Mesenteric fat pad (tissue), 1 donor: ENCODE measurements at regions not wholly inside any gene's neighbourhood (a gene's known extent, or its start where the extent isn't known, plus 50 kb on each side); places are given as distances from the start of the nearest gene placed in this dataset.

ENCODE experiments used
- DNase-seq: peaks from one replicate; pipeline ENCODE4 v3.0.0-alpha.2; 2020; ENCODE audit warnings: low spot score
- donor health status: DM: yes; HTN: yes; CAD: no.

DNA sequence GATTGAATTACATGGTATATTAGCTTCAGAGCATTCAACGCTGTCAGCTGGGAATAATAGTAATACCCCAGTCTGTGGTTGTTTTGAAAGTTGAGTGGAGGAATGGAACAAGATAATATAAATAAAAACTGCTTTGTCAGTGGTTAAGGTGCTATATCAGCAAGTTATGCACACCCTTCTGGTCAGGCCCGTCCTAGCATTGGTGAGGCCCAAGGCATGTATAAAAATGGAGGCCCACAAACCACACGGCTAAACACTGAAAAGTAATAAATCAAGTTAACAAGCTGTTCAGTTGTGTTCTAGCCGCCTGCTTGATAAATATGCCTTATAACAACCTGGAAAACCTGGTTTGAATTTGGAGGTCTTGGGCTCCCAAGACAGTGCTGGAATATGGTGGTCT, 77.4 kb downstream of the PSMG1 start:
- DNase-seq: no peak

DNA sequence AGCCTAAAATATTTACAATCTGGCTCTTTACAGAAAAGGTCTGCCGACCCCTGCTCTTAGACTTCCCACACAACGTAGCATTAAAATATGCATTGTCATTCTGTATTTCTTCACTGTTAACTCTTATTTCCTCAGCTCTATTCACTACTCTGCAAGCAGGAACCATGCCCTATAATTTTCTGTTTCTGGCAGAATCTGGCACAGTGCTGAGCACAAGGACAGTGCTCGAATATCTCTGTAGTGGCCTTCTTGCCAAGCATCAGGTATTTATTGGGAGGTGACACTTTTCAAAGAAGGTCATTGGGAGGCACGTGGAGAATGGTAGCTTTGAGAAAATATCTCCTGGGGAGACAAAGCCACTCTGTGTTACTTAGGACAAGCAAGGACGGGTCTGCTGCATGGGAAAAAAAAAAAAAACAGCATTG, 77.9 kb downstream of the PSMG1 start:
- no peak for DNase-seq

DNA sequence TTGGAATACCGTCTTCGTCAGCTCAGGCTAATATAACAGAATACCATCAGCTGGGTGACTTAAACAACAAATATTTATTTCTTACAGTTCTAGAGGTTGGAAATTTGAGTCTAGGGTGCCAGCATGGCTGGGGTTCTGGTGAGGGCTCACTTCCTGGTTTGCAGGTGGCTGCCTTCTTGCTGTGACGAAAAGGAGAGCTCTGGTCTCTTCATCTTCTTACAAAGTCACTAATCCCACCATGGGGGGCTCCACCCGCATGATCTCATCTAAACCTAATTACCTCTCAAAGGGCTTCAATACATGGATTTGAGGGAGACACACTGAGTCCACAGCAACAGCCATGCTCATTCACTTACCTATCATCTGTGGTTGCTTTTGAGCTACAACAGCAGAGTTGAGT, 78.3 kb downstream of the PSMG1 start:
- no peak for DNase-seq

DNA sequence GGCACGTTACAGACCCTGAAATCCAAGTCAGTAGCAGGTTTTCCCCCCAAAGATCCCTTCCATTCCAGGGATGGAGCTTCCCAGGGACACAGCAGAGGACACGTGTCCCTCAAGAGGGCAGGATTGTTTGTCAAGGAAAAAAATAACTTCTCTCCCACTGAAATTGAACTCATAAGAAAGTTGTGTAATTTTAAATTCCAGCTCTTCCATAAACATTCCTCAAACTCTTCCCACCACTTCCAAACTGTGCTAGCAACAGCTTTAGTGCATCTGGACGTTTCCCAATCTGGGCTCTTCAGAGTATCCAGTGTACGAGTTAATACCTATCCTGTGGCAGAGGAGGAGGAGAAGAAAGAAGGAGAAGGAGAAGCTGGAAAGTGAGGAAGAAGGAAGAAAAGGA, 79.6 kb downstream of the PSMG1 start:
- DNase-seq: no peak

DNA sequence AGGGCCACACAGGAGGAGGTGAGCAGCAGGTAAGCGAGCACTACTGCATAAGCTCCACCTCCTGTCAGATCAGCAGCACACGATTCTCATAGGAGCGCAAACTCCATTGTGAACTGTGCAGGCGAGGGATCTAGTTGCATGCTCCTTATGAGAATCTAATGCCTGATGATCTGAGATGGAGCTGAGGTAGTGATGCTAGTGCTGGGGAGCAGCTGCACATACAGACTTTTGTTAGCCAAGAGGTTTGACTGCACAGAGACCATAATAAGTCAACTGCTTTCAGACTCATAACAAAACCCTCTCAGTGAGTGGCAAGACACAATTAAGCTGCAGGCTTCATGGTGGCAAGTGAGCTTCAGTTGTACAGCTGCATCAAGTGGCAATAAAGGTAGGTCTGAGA, 83.4 kb downstream of the PSMG1 start:
- DNase-seq: no peak

DNA sequence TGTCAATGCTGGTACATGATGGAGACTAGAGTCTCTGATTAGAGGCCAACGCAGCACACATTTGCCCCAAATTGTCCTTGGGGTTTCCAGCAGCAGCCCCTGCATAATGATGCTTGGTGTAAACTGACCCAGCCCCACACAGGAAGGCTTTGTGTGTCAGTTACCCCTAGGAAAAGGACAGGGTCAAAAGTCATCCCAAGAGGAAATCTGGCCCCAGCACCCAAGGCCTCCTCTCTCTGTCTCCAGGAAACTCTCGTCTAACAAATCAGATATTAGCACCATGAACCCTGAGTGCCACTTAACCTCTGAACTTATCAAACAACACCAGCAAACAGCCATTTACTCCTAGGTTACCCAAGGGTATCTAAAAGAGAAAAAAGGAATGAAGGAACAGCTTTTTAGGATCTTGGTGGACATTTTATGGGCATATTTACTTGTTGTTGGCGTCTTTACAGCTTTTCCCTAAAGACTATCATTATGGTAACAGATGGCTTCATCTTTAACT, 84.5 kb downstream of the PSMG1 start:
- no peak for DNase-seq

DNA sequence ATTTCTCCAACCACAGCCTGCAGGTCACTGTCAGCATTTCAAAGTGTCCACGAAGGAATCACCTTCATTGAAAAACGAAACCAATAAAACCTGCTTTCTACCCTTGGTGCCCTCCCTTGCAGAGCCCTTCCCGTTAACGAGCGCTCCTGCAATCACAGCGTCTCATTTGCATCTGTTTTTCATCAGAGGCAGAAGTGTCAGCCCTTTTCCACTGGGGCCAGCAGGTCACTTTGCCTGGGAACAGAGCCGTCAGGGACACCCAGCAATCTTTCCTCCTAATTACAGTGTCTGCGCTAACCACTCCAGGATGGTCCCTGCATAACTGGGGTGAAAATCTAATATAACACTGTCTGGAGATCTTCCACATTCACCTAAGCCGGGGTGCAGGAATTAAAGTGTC, 85.3 kb downstream of the PSMG1 start:
- no peak for DNase-seq

DNA sequence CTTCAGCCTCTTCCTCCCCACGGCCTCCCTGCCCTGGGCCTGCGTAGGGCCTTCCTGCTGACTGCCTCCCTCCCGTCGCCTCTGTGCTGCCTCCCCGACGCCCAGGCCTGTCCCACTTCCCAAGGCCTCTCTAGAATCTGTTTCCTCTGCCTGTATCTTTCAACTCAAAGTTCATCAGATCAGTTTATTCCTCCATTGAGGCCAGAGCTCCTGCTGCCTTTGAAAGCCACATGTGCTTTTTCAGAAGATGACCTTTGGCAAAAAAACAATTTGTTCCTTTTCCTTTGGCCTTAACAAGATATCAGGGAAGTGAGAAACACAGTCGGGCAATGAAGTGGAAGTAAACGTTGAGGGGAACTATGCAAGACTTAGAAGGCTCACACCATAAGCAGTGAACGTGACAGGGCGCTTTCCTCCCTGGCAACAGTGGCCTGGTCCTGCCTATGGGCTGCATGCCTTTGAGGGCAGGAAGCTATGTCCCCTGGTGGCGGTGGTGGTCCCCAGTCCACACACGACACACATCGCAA, 85.9 kb downstream of the PSMG1 start:
- no peak for DNase-seq

DNA sequence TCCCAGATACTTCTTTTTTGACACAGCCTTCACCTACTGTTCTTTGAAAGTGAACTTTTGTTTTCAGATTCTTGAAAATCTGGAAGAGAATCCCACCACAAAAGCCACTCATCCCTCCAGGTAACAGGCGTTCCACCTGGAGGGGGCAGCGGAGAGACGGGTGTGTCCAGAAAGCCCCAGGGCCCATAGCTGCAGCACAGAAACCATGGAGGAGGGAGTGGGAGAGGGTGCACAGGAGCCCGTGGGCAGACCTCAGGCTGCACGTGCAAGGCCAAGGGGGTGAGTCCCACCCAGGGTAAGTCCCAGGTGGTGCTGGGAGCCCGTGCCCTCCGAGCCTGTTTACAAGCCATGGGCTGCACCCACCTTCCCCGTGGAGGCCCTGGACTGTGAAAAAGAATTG, 86.5 kb downstream of the PSMG1 start:
- no peak for DNase-seq

DNA sequence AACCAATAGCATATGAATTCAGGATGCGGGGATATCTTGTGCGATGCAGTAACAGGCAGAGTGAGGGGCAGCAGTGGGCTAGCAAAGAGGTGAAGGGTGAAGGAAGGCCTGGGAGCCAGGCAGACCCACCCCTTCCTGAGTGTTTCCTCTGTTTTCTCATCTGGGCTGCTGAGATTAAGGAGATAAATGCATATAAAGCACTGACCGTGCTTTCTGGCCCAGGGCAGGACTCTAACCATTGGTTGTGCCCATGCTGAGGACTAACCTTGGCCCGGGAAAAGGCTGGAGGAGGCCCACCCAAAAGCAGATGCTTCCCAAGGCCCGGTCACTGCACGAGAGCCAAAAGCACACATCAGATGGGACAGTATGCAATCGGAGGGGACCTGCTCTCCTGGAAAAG, 87.6 kb downstream of the PSMG1 start:
- no peak for DNase-seq

DNA sequence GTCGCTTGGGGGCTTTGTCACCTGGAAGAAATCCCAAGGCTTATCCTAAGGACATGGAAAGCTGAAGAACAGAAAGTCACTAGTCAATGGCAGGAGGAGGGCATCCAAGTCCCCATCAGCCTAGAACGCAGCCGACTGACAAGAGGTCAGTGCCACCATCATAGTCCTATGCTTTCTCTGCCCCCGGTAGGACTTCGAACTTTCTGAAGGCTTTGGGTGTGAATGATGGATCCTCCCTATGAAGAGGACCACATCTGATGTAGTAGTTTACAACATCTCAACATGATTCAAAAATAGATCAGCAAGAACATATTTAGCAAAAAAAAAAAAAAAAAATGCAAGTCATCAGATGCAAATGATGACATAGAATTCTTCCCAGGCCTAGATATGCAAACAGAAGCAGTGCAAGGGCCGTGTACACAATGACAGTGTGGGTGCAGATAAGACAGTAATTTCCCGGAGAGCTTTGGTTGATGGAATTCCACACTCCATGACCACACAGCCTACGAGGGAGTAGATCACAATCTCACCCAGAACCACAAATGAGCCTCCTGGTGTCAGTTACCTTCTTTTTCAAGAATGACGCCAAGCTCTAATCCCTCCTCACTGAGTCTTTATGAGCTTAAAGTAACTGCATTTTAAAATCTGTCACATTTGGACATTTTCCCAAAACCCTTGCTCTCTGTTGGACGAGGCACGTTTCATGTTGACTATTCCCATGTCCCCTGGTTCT, 88.2 kb downstream of the PSMG1 start:
- no peak for DNase-seq

DNA sequence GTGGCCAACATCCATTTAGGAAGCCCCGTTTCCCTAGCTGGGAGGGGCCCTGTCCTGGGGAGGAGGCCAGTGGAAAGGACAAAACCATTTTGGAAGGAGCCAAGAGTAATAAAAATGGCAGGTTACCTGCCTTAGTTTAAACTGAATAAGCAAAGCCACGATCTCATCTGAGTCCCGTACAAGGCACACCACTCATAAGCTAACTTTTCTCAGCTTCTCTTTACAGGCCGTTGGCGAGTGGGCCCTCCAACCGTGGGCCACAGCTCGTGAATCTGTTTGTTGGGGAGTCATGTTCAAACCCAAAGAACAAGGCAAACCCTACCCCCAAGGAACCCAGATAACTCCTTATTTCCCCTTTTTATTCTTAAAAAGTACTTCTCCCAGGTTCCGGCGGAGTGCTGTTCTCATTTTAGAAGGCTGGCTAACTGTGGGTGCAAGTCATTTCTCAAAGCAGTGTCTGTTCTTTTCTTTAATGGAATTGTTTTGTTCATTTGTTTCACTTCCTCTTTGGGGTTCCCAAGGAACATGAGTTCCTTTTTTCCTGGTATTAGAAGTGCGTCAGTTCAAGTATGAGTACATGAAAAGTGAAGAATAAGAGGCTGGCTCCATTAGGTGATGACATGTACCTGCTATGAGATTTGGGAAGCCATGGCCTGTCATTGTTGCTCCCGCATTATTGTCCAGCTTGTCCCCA, 89.0 kb downstream of the PSMG1 start:
- no peak for DNase-seq

DNA sequence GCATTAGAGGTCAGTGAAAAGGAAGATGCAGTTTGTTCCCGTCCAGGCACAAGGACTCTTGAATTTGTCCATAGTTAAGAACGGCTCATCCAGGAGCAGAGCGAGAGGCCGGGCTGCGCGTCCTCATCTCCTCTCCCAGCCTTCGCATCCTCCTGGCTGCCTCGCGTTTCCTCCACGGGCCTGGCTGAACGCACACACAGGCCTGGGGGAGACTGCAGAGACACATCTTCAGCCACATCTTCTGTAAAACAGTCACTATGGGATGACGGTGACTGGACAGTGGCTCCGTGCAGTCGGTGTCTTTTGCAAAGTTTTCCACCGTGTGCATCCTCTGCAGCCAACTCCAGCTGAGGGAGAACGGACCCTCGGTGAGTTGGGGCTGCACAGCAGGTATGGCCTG, 89.7 kb downstream of the PSMG1 start:
- DNase-seq: no peak

DNA sequence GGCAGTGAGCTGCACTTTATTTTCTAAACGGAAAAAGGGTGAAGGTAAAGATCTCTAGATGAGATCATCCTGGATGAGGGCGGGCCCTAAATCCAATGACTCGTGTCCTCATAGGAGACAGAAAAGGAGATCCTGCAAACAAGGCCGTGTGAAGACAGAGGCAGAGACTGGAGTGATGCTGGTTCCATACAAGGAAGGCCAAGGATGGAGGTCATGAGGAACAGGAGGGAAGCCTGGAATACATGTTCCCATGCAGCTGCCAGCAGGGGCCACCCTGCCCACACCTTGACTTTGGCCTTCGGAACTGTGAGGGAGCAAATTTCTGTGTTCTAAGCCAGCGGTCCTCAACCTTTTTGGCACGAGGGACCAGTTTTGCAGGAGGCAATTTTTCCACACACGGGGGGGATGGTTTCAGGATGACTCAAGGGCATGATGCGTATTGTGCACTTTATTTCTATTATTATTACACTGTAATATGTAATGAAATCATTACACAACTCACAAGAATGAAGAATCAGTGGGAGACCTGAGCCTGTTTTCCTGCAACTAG, 94.3 kb downstream of the PSMG1 start:
- no peak for DNase-seq

DNA sequence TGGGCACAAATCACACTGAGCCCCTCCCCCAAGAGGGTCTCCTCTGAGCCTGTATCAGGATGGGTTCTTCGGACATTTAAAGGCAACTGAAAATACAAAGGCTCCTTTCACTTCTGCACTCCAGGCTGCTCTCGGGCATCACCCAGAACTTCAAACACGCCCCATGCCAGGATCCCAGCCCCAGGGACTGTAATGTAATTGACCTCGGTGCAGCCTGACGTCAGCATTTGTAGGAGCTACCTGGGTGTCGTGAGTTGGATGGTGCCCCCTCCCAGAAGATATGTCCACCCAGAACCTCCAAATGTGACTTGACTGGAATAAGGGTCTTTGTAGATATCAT, 95.2 kb downstream of the PSMG1 start:
- DNase-seq: no peak

DNA sequence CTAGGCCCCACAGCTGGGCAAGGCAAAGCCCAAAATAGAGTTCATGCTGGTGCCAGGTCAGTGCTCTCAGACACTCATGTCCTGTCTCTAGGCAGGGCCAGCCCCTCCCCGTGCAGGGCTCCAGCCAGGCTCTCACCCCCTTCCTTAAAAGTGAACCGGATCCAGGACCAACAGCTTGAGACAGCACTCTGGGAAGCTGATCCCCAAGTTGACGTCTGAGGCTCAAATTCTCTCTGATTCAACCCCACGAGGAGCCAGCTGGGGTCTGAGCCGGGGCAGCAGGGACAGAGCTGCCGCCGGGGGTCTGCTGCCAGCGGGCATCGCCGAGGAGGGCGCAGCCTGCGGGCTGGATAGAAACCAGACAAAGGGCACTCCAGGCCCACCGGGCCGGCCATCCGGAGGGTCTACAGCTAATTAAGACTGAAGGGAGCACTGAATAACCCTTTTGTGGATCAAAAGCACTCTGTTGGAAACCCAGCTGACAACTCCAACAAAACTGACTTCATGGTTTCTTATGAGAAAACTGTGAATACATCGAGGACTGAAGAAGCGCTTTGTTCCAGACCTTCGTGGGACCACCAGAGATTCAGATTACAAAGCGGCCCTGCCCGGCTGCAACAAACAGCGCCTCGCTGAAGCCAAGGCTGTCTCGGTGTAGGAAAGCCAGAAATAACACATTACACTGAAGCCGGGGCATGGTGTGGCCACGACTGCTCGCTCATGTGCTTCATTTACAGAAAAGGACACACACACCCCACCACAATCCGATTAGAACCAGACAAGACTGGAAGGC, 95.8 kb downstream of the PSMG1 start:
- DNase-seq: no peak

DNA sequence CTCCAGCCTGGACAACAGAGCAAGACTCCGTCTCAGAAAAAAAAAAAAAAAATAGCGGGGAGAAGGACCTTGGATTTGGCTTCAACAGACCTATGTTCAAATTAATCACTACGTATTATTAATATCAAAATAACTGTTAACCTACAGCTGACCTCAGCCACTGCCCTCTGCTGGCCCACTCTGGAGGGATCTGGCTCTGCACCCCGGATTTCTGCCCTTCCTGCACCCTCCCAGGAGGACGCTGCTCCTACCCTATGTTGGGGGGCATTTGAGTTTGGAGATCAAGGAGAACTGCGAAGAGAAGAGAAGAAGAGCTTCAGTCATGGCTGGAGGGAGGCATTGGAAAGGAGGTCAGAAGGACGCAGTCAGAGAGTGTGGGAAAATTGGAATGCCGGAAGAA, 96.7 kb downstream of the PSMG1 start:
- no peak for DNase-seq

DNA sequence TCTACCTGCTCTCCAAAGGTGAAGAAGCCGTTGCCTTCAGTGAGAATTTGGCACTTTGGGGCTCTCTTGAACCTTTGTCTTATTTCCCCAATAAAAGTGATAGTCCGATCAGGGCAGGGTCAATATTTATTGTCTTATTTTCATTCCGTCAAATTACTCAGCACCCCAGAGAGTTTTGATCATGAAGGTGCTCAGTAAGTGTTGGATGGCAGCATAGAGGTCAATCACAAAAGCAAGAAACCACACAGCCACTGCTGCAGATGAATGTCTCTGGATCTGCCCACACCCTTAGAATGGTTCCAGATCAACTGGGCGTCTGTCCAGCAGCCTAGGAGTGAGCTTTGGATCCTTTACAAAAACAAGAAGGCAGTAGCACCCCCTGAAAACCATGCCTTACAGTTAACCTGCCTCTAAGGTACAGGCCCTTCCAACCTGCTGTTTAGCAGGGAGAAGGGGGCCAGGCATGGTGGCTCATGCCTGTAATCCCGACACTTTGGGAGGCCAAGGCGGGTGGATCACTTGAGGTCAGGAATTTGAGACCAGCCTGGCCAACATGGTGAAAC, 97.3 kb downstream of the PSMG1 start:
- DNase-seq: no peak

DNA sequence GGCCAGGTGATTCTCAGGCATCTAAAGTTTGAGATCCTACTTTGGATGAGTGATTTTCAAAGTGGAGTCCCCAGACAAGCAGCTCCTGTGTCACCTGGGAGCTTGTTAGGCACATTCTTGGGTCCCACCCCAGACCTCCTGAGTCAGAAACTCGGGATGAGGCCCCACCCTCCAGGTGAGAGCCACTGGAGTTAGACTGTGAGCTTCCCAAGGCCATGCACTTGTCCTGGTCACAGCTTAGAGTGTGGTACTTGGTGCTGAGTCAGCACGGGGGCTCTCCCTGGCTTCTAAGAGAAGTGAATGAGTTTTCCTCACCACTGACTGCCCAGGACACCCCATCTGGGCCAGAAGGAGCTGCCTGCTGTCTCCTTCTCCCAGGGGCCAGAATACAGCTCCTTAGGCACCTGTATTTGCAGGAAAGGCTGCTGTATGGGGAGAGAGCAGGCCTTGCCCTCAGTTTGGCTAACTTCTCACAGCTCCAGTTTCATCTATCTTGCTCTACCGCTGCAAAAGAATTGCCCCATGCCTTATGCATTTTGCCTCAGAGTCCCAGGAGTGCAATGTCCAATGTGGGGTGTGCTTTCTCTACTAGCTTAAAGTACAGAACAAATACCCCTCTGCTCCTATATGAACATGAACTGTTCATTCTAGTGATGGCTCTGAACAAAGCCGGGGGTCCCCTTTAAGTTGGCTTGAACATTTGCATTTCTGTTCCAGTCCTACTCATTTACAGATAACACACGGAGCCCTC, 98.1 kb downstream of the PSMG1 start:
- no peak for DNase-seq

DNA sequence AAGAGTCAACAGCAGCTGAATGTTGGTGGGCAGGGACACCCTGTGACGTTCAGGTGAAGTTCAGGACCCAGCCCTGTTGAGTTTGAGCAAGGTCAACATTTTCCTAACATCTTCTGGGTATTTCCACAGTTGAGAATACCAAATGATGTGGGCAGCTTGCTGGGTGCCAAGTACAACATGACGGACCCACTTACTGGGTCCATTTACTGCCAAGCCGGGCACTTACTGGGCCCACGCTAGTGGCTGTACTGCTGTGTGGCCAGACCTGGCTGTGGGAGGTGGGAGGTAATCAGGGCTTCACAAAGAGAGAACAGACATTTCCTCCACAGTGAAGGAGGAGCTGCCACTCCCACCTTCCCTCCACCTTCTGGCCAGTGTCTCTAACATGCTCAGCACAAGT, 99.2 kb downstream of the PSMG1 start:
- DNase-seq: no peak
